ENCODE measurements at regions not wholly inside any gene's neighbourhood (a gene's known extent, or its start where the extent isn't known, plus 50 kb on each side); places are given as distances from the start of the nearest gene placed in this dataset.

- WGBS, 2 experiments (ENCODE audit: extremely low coverage in 1 of 2, insufficient coverage in 1 of 2, insufficient read length in 1 of 2, insufficient replicate concordance in 2 of 2, low coverage in 1 of 2, low lambda C conversion rate in 2 of 2, missing lambda C conversion rate in 1 of 2) = 100% methylated on average over 1 of the region's 1 CpG; no CpG with 5 or more reads in 1 of the 2 experiments
- FAIRE-seq = no peak
- no peak overlapping the region for H3K56ac ChIP-seq (replicated peaks; ENCODE audit: insufficient read length, low read depth, low read length)
These were observed 605.5 kb upstream of the ANKRD30A start for GRCh38 chr10:36519909-36520308.

More at GRCh38 chr10:36519909-36520308, 605.5 kb upstream of the ANKRD30A start:
- no peak overlapping the region for H2BK15ac ChIP-seq (ENCODE audit: low read length)
- no peak overlapping the region for H4K8ac ChIP-seq (ENCODE audit: extremely low read depth, insufficient read depth, low read length)
- no peaks in the 10 kb centered on the region; a peak in 1 of 4 replicates for H3K9me3 ChIP-seq (ENCODE audit: insufficient read depth in 2 of 2, low read depth in 1 of 2, low read length in 1 of 2)
- H4K91ac ChIP-seq (replicated peaks; ENCODE audit: insufficient read length, low read length) = no peak overlapping the region
- TF ChIP-seq PHF8 (conservative IDR thresholded peaks at IDR 0.05; ENCODE audit: low read depth, low read length) (no peak), POLR2AphosphoS5 (IDR thresholded peaks at IDR 0.05; ENCODE audit: low read depth, low read length) (no peak), TEAD4 (IDR thresholded peaks at IDR 0.05; ENCODE audit: low read depth, low read length) (no peak)
- no peak overlapping the region for H3K4me2 ChIP-seq (ENCODE audit: insufficient read depth in 1 of 2, low read depth in 2 of 2, low read length in 2 of 2)
- no peaks in the 10 kb centered on the region for H3K36me3 ChIP-seq (ENCODE audit: control insufficient read depth in 2 of 4, insufficient read depth in 4 of 4, low read length in 3 of 4)
- ChIA-PET POLR2A (ENCODE audit: partially characterized antibody) (no interaction called here), CTCF (ENCODE audit: partially characterized antibody) (no interaction called here)
- no peak overlapping the region for H3K18ac ChIP-seq (ENCODE audit: extremely low read depth, low read length)
- H2AK5ac ChIP-seq (ENCODE audit: low read depth, low read length) = no peak overlapping the region
- no peaks in the 10 kb centered on the region for H3K4me1 ChIP-seq (replicated peaks in 1 of 4; ENCODE audit: control insufficient read depth in 3 of 4, insufficient read depth in 4 of 4, low read length in 3 of 4)
- H3K4me3 ChIP-seq (ENCODE audit: extremely low read depth in 1 of 4, insufficient read depth in 2 of 4, low read depth in 3 of 4, low read length in 4 of 4) = no peak overlapping the region
- H2AFZ ChIP-seq (ENCODE audit: low read length) = no peak overlapping the region
- no peaks in the 10 kb centered on the region for H3K27me3 ChIP-seq (replicated peaks in 1 of 4; ENCODE audit: control insufficient read depth in 3 of 4, extremely low read depth in 1 of 4, insufficient read depth in 3 of 4, low read length in 3 of 4)
- H3K9ac ChIP-seq (replicated peaks in 1 of 4; ENCODE audit: extremely low read depth in 1 of 4, low read depth in 3 of 4, low read length in 3 of 4) = no peak overlapping the region
- no peak overlapping the region for H3K4ac ChIP-seq (replicated peaks; ENCODE audit: insufficient read length, low read depth, low read length)
- no peak overlapping the region for H2BK120ac ChIP-seq (replicated peaks; ENCODE audit: low read depth, low read length)
- H3K14ac ChIP-seq (ENCODE audit: insufficient read length) = no peak overlapping the region
- no peak overlapping the region for H3K27ac ChIP-seq (ENCODE audit: low read depth, low read length)
- H2BK12ac ChIP-seq (ENCODE audit: low read depth, low read length) = no peak overlapping the region
- H3K23ac ChIP-seq (ENCODE audit: insufficient read length) = no peak overlapping the region
- H3K79me1 ChIP-seq (ENCODE audit: low read depth, low read length) = no peaks in the 10 kb centered on the region
- H2BK5ac ChIP-seq (ENCODE audit: low read depth, low read length) = no peak overlapping the region
- H3K79me2 ChIP-seq (ENCODE audit: control insufficient read depth in 1 of 2, insufficient read depth in 2 of 2, low read length in 2 of 2) = no peaks in the 10 kb centered on the region
- H3K23me2 ChIP-seq (ENCODE audit: low read depth, low read length) = no peaks in the 10 kb centered on the region
- no peak overlapping the region for H4K5ac ChIP-seq (ENCODE audit: insufficient read length, low read depth, low read length)
- H2BK20ac ChIP-seq (ENCODE audit: low read length) = no peak overlapping the region
- DNase-seq (ENCODE audit: low read depth in 1 of 2, low spot score in 2 of 2) = no peak
- no peaks in the 10 kb centered on the region for H4K20me1 ChIP-seq (replicated peaks in 1 of 2; ENCODE audit: control insufficient read depth in 1 of 2, insufficient read depth in 2 of 2, low read length in 2 of 2)
